Testis (tissue), 2 donors: ENCODE measurements at regions not wholly inside any gene's neighbourhood (a gene's known extent, or its start where the extent isn't known, plus 50 kb on each side); places are given as distances from the start of the nearest gene placed in this dataset.

Experiments
- POLR2A ChIP-seq: fragments of 450-650 bp; IDR thresholded peaks from one replicate; pipeline ENCODE4 v1.6.1; 2017; ENCODE audit warnings: antibody characterized with exemption, mild to moderate bottlenecking, moderate library complexity
- TF ChIP-seq, protein P1 (sequence below), 3 experiments: fragments of 450-650 bp in 2 of 3; fragments of 200-600 bp in 1 of 3; sonication (generic) in 1 of 3; IDR thresholded peaks; one replicate each; pipeline ENCODE4 v1.5.1; 2016 to 2019; ENCODE audit warnings: antibody characterized with exemption in 3 of 3, mild to moderate bottlenecking in 2 of 3, moderate library complexity in 1 of 3

DNA sequence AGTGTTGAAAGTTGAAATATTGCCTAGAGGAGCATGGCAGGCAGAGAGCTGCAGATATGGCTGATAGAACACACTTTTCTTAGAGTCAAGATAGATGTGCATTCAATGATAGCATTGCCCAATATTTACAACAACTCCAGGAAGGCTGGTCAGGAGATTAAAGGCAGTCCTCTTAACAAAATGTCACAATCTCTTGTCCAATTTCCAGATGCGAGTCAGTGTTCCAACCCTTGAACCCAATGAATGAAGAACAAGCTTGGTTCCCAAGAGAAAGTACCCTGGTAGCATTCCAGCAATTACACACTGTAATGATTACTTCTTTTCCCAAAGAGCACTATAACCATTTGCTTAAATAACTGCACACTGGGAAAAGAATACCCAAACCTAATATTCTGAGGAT lies 839.4 kb upstream of the VRK2 start:
- TF ChIP-seq, protein P1, sequence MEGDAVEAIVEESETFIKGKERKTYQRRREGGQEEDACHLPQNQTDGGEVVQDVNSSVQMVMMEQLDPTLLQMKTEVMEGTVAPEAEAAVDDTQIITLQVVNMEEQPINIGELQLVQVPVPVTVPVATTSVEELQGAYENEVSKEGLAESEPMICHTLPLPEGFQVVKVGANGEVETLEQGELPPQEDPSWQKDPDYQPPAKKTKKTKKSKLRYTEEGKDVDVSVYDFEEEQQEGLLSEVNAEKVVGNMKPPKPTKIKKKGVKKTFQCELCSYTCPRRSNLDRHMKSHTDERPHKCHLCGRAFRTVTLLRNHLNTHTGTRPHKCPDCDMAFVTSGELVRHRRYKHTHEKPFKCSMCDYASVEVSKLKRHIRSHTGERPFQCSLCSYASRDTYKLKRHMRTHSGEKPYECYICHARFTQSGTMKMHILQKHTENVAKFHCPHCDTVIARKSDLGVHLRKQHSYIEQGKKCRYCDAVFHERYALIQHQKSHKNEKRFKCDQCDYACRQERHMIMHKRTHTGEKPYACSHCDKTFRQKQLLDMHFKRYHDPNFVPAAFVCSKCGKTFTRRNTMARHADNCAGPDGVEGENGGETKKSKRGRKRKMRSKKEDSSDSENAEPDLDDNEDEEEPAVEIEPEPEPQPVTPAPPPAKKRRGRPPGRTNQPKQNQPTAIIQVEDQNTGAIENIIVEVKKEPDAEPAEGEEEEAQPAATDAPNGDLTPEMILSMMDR (IDR thresholded peaks at IDR 0.05): no peak
- no peak for TF ChIP-seq POLR2A
